Smooth muscle cell (in vitro differentiated cells): ENCODE measurements at regions not wholly inside any gene's neighbourhood (a gene's known extent, or its start where the extent isn't known, plus 50 kb on each side); places are given as distances from the start of the nearest gene placed in this dataset.

ENCODE experiments used
- DNase-seq: peaks from one replicate; lab custom pipeline; 2025; ENCODE audit not compliant: unreplicated experiment; lab: John Stamatoyannopoulos, UW
- H2AFZ ChIP-seq: fragments of 200-600 bp; sonication (generic); 2 replicates; pipeline ENCODE4 v1.6.0; 2016; ENCODE audit warnings: antibody characterized with exemption, low read depth, mild to moderate bottlenecking
- H3F3A ChIP-seq: fragments of 200-600 bp; sonication (generic); 2 replicates; pipeline ENCODE4 v1.6.0; 2017; ENCODE audit warnings: antibody characterized with exemption, low read depth
- H3K27ac ChIP-seq: fragments of 200-600 bp; sonication (generic); 2 replicates; pipeline ENCODE4 v1.5.1; 2016; ENCODE audit warnings: low read depth, mild to moderate bottlenecking
- H3K27me3 ChIP-seq: fragments of 200-600 bp; sonication (generic); 2 replicates; pipeline ENCODE4 v1.6.1; 2016; ENCODE audit warnings: low read depth, mild to moderate bottlenecking
- H3K36me3 ChIP-seq: fragments of 200-600 bp; sonication (generic); 2 replicates; pipeline ENCODE4 v1.5.1; 2016; ENCODE audit warnings: low read depth
- H3K4me1 ChIP-seq: fragments of 200-600 bp; sonication (generic); 2 replicates; pipeline ENCODE4 v1.5.1; 2016; ENCODE audit warnings: low read depth
- H3K4me2 ChIP-seq: fragments of 200-600 bp; sonication (generic); 2 replicates; pipeline ENCODE4 v1.6.0; 2016; ENCODE audit warnings: mild to moderate bottlenecking
- H3K4me3 ChIP-seq: fragments of 200-600 bp; sonication (generic); 2 replicates; pipeline ENCODE4 v1.5.1; 2016; ENCODE audit warnings: mild to moderate bottlenecking
- H3K79me2 ChIP-seq: fragments of 200-600 bp; sonication (generic); 2 replicates; pipeline ENCODE4 v1.6.0; 2016; ENCODE audit warnings: low read depth, mild to moderate bottlenecking
- H3K9ac ChIP-seq: fragments of 200-600 bp; sonication (generic); 2 replicates; pipeline ENCODE4 v1.6.0; 2016; ENCODE audit warnings: low read depth
- H3K9me3 ChIP-seq: fragments of 200-600 bp; sonication (generic); replicated peaks from 2 replicates; pipeline ENCODE4 v1.5.1; 2016; ENCODE audit warnings: low read depth
- H4K20me1 ChIP-seq: fragments of 200-600 bp; sonication (generic); 2 replicates; pipeline ENCODE4 v1.6.0; 2016; ENCODE audit warnings: low read depth
- whole genome bisulfite sequencing: methylation state at CpG from one replicate; pipeline ENCODE4 v1.1.7; 2016; ENCODE audit warnings: low lambda C conversion rate; 5-methylcytosine and 5-hydroxymethylcytosine counted together
- TF ChIP-seq, protein P1 (sequence below): fragments of 200-600 bp; sonication (generic); IDR thresholded peaks from 2 replicates; pipeline ENCODE4 v1.5.1; 2017; ENCODE audit warnings: borderline replicate concordance, mild to moderate bottlenecking, antibody characterized with exemption; ENCODE audit not compliant: insufficient read depth, poor library complexity, severe bottlenecking

DNA sequence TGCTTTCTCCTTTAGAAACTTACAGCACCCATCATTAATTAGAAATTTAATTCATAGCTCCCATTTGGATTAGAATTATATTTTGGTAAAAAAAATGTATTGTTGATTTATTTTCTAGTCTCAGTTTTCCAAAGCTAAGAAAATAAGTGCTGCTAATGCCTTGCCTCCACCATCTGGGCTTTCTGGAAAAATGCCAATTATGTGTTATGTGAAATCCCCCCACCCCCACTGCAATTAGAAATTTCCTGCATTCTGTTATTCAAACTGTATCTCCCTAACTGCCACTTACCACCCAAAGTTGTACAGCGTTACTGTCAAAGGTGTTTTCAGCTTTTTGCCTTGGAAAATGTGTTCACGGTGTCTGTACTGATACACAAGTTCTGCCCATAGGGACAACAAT, 617.2 kb upstream of the UBE2E2 start:
- H3K4me2 ChIP-seq = no peak overlapping the region
- H3K27ac ChIP-seq = no peak overlapping the region
- H3K79me2 ChIP-seq = no peaks in the 10 kb centered on the region
- no peaks in the 10 kb centered on the region for H3F3A ChIP-seq
- DNase-seq = no peak
- H3K27me3 ChIP-seq = no peaks in the 10 kb centered on the region
- no peaks in the 10 kb centered on the region for H3K4me1 ChIP-seq
- no peak overlapping the region for H3K4me3 ChIP-seq
- no peaks in the 10 kb centered on the region for H3K9me3 ChIP-seq
- H3K9ac ChIP-seq = no peak overlapping the region
- TF ChIP-seq, protein P1, sequence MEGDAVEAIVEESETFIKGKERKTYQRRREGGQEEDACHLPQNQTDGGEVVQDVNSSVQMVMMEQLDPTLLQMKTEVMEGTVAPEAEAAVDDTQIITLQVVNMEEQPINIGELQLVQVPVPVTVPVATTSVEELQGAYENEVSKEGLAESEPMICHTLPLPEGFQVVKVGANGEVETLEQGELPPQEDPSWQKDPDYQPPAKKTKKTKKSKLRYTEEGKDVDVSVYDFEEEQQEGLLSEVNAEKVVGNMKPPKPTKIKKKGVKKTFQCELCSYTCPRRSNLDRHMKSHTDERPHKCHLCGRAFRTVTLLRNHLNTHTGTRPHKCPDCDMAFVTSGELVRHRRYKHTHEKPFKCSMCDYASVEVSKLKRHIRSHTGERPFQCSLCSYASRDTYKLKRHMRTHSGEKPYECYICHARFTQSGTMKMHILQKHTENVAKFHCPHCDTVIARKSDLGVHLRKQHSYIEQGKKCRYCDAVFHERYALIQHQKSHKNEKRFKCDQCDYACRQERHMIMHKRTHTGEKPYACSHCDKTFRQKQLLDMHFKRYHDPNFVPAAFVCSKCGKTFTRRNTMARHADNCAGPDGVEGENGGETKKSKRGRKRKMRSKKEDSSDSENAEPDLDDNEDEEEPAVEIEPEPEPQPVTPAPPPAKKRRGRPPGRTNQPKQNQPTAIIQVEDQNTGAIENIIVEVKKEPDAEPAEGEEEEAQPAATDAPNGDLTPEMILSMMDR = no peak
- H3K36me3 ChIP-seq = no peaks in the 10 kb centered on the region
- H4K20me1 ChIP-seq = no peaks in the 10 kb centered on the region
- WGBS = 95% methylated on average over 2 of the region's 2 CpGs
- no peak overlapping the region for H2AFZ ChIP-seq

DNA sequence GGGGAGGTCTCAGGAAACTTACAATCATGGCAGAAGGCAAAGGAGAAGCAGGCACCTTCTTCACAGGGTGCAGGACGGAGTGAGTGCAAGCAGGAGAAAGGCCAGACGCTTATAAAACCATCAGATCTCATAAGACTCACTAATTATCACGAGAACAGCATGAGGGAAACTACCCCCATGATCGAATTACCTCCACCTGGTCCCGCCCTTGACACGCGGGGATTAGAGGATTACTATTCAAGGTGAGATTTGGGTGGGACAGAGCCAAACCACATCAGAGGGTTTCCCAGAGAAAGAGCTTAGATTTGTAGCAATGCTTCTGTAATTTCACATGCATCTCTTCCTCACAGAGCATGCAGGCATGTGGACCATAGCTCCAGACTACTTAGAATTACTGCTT, 615.7 kb upstream of the UBE2E2 start:
- H3K9ac ChIP-seq = no peak overlapping the region

DNA sequence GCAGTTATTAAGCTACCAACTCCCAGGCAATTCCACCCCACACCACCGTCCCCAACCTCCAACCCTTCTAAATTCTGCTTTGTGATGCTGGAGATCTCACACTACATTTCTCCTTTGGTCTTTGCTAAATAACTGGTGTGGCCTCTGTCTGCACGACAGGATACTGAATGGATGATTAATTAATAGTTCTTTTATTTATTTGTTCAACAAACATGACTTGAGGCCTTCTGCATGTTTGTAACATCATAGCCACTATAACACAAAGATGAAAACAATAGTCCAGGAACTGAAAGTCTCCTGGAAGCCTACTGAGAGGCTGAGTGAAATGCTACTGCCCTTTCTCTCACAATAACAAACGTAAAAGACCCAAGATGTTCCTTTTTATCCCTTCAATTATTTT, 609.5 kb upstream of the UBE2E2 start:
- Histone ChIP-seq H3K79me2 (no peaks in the 10 kb centered on the region), H2AFZ (no peak overlapping the region), H3K27ac (no peak overlapping the region), H4K20me1 (no peaks in the 10 kb centered on the region), H3K4me1 (no peaks in the 10 kb centered on the region), H3K9ac (no peak overlapping the region), H3K36me3 (no peaks in the 10 kb centered on the region), H3F3A (no peaks in the 10 kb centered on the region), H3K9me3 (no peaks in the 10 kb centered on the region), H3K4me2 (no peak overlapping the region), H3K27me3 (no peaks in the 10 kb centered on the region), H3K4me3 (no peak overlapping the region)
- TF ChIP-seq, protein P1 = no peak
- 52% methylated on average over 3 of the region's 3 CpGs for WGBS
- no peak for DNase-seq

More for the DNA sequence above, 615.7 kb upstream of the UBE2E2 start:
- DNase-seq = no peak
- no peaks in the 10 kb centered on the region for H3K36me3 ChIP-seq
- H3K27me3 ChIP-seq = no peaks in the 10 kb centered on the region
- H3K4me3 ChIP-seq = no peak overlapping the region
- H3K9me3 ChIP-seq = no peaks in the 10 kb centered on the region
- no peaks in the 10 kb centered on the region for H3K4me1 ChIP-seq
- no peak overlapping the region for H3K4me2 ChIP-seq
- H2AFZ ChIP-seq = no peak overlapping the region
- H3K27ac ChIP-seq = no peak overlapping the region
- WGBS = 67% methylated on average over 7 of the region's 7 CpGs
- TF ChIP-seq, protein P1 = no peak
- H3F3A ChIP-seq = no peaks in the 10 kb centered on the region
- no peaks in the 10 kb centered on the region for H4K20me1 ChIP-seq
- no peaks in the 10 kb centered on the region for H3K79me2 ChIP-seq

DNA sequence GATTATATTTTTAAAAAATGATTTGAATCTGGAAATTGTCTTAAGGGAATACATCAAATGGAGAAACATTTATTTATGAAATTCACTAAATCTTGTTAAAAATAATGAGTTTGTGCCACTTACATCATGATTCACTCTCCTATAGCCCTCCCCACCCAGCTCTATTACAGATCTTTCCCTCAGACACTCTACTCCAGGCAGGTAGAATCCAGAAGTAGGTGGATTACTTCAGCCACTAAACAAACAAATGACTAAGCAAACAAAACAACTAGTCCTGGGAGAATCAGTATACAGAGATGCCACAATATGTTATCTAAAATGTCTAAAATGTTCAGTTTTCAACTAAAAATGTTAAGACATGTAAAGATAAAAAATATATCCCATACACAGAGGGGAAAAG, 608.1 kb upstream of the UBE2E2 start:
- DNase-seq = no peak
- Histone ChIP-seq H3K4me3 (no peak overlapping the region), H3K36me3 (no peaks in the 10 kb centered on the region), H3K4me1 (no peaks in the 10 kb centered on the region), H3K9ac (no peak overlapping the region), H3K27ac (no peak overlapping the region), H3K79me2 (no peaks in the 10 kb centered on the region), H3F3A (no peaks in the 10 kb centered on the region), H3K9me3 (no peaks in the 10 kb centered on the region), H3K27me3 (no peaks in the 10 kb centered on the region), H3K4me2 (no peak overlapping the region), H2AFZ (no peak overlapping the region), H4K20me1 (no peaks in the 10 kb centered on the region)
- TF ChIP-seq, protein P1 = no peak
